ENCODE measurements at regions not wholly inside any gene's neighbourhood (a gene's known extent, or its start where the extent isn't known, plus 50 kb on each side); places are given as distances from the start of the nearest gene placed in this dataset.

GRCh38 chr6:165847407-165848085 lies 184.5 kb upstream of the PDE10A start:
- TF ChIP-seq CTCF (conservative IDR thresholded peaks at IDR 0.05) = no peak
- TF ChIP-seq ZFX (IDR thresholded peaks at IDR 0.05) = no peak
- H3K27ac ChIP-seq = no peak overlapping the region

- TF ChIP-seq CTCF (conservative IDR thresholded peaks at IDR 0.05) (no peak), ZFX (IDR thresholded peaks at IDR 0.05) (no peak)
- no peak overlapping the region for H3K27ac ChIP-seq
These were observed 183.3 kb upstream of the PDE10A start for GRCh38 chr6:165846123-165846966.

- no peak for TF ChIP-seq CTCF (conservative IDR thresholded peaks at IDR 0.05)
- no peak for TF ChIP-seq ZFX (IDR thresholded peaks at IDR 0.05)
- no peak overlapping the region for H3K27ac ChIP-seq
These were observed 182.5 kb upstream of the PDE10A start for GRCh38 chr6:165845493-165845892.

GRCh38 chr6:165844801-165845364 lies 181.8 kb upstream of the PDE10A start:
- H3K27ac ChIP-seq = no peak overlapping the region
- TF ChIP-seq ZFX (IDR thresholded peaks at IDR 0.05) = no peak
- TF ChIP-seq CTCF (conservative IDR thresholded peaks at IDR 0.05) = no peak

GRCh38 chr6:165844232-165844631 lies 181.2 kb upstream of the PDE10A start:
- TF ChIP-seq ZFX (IDR thresholded peaks at IDR 0.05) (no peak), CTCF (conservative IDR thresholded peaks at IDR 0.05) (no peak)
- H3K27ac ChIP-seq = no peak overlapping the region

- no peak overlapping the region for H3K27ac ChIP-seq
- TF ChIP-seq ZFX (IDR thresholded peaks at IDR 0.05) = no peak
- TF ChIP-seq CTCF (conservative IDR thresholded peaks at IDR 0.05) = no peak
These were observed 180.6 kb upstream of the PDE10A start for GRCh38 chr6:165843568-165844113.

- no peak overlapping the region for H3K27ac ChIP-seq
- TF ChIP-seq ZFX (IDR thresholded peaks at IDR 0.05) (no peak), CTCF (conservative IDR thresholded peaks at IDR 0.05) (no peak)
These were observed 180.1 kb upstream of the PDE10A start for GRCh38 chr6:165843121-165843520.
